ENCODE measurements at regions not wholly inside any gene's neighbourhood (a gene's known extent, or its start where the extent isn't known, plus 50 kb on each side); places are given as distances from the start of the nearest gene placed in this dataset.

DNA sequence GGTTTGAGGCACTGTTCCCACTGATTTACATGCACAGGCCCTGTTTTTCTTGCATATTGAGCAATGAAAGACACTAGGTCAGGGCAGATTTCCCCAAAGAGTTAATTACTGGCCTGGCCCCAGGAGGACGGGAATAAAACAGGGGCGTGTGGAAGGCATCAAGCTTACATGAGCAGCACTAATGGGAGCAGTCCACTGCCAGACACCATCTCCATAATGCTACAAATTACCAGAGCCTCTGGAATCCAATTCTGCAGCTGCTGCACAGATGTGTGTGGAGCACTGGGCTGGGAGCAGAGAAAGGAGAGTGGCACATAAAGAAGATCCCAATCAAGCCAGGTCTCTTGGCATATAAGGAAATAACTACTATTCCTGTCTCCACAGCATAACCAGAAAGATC lies 96.9 kb downstream of the CCDC34 start:
- TF ChIP-seq, protein P1, sequence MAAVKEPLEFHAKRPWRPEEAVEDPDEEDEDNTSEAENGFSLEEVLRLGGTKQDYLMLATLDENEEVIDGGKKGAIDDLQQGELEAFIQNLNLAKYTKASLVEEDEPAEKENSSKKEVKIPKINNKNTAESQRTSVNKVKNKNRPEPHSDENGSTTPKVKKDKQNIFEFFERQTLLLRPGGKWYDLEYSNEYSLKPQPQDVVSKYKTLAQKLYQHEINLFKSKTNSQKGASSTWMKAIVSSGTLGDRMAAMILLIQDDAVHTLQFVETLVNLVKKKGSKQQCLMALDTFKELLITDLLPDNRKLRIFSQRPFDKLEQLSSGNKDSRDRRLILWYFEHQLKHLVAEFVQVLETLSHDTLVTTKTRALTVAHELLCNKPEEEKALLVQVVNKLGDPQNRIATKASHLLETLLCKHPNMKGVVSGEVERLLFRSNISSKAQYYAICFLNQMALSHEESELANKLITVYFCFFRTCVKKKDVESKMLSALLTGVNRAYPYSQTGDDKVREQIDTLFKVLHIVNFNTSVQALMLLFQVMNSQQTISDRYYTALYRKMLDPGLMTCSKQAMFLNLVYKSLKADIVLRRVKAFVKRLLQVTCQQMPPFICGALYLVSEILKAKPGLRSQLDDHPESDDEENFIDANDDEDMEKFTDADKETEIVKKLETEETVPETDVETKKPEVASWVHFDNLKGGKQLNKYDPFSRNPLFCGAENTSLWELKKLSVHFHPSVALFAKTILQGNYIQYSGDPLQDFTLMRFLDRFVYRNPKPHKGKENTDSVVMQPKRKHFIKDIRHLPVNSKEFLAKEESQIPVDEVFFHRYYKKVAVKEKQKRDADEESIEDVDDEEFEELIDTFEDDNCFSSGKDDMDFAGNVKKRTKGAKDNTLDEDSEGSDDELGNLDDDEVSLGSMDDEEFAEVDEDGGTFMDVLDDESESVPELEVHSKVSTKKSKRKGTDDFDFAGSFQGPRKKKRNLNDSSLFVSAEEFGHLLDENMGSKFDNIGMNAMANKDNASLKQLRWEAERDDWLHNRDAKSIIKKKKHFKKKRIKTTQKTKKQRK (IDR thresholded peaks at IDR 0.05; ENCODE audit: borderline replicate concordance, low read depth, low read length) = no peak
- TF ChIP-seq CBX2 (IDR thresholded peaks at IDR 0.05; ENCODE audit: insufficient read depth, low read length, poor library complexity, severe bottlenecking) (no peak), ADNP (tag; IDR thresholded peaks at IDR 0.05) (no peak), RAD21 (CRISPR knock-in tag; conservative IDR thresholded peaks at IDR 0.05 in 1 of 2, IDR thresholded peaks at IDR 0.05 in 1 of 2) (no peak), BRCA1 (IDR thresholded peaks at IDR 0.05) (no peak), BRCA1 (CRISPR knock-in tag; IDR thresholded peaks at IDR 0.05) (no peak), SNIP1 (IDR thresholded peaks at IDR 0.05; ENCODE audit: low read depth) (no peak)
- TF ChIP-seq, protein P2, sequence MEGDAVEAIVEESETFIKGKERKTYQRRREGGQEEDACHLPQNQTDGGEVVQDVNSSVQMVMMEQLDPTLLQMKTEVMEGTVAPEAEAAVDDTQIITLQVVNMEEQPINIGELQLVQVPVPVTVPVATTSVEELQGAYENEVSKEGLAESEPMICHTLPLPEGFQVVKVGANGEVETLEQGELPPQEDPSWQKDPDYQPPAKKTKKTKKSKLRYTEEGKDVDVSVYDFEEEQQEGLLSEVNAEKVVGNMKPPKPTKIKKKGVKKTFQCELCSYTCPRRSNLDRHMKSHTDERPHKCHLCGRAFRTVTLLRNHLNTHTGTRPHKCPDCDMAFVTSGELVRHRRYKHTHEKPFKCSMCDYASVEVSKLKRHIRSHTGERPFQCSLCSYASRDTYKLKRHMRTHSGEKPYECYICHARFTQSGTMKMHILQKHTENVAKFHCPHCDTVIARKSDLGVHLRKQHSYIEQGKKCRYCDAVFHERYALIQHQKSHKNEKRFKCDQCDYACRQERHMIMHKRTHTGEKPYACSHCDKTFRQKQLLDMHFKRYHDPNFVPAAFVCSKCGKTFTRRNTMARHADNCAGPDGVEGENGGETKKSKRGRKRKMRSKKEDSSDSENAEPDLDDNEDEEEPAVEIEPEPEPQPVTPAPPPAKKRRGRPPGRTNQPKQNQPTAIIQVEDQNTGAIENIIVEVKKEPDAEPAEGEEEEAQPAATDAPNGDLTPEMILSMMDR (IDR thresholded peaks at IDR 0.05 in 2 of 3, conservative IDR thresholded peaks at IDR 0.05 in 1 of 3; ENCODE audit: insufficient read depth in 2 of 3, low read depth in 1 of 3, low read length in 3 of 3) = no peak

All from K562 (cell line).